Prostate gland (tissue), 2 donors: ENCODE measurements at regions not wholly inside any gene's neighbourhood (a gene's known extent, or its start where the extent isn't known, plus 50 kb on each side); places are given as distances from the start of the nearest gene placed in this dataset.

Experiments used
- POLR2A ChIP-seq: fragments of 450-650 bp; IDR thresholded peaks from one replicate; pipeline ENCODE4 v1.6.1; 2016; ENCODE audit warnings: antibody characterized with exemption, mild to moderate bottlenecking
- POLR2AphosphoS5 ChIP-seq: sonication (generic); formaldehyde crosslinking; IDR thresholded peaks from one replicate; pipeline ENCODE4 v1.6.1; 2017; ENCODE audit warnings: antibody characterized with exemption
- TF ChIP-seq, protein P1 (sequence below), 4 experiments: fragments of 200-600 bp in 2 of 4; fragments of 450-650 bp in 2 of 4; sonication (generic) in 2 of 4; IDR thresholded peaks; 1 replicate in 3 of 4; 2 replicates in 1 of 4; pipeline ENCODE4 v1.5.1; 2016 to 2019; ENCODE audit warnings: antibody characterized with exemption in 4 of 4, mild to moderate bottlenecking in 2 of 4, moderate library complexity in 2 of 4

DNA sequence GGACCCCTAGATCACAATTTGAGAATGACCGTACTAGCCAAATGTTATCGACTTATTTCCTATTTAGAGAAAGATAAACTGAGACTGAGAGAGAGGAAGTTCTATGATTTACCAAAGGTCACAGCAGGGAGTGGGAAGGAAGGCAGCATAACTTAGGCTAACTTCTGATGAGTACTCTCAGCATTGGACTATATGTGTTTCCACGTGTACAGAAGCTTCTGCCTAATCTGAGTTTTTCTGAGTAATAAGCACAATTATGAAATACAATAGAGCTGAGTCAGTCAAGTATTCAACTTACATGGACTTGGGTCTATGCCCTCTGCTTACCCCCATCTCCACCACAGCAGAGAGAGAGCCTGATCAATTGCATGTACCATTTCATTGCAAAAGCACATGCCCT lies 88.1 kb upstream of the HIVEP3 start:
- TF ChIP-seq POLR2A (no peak), POLR2AphosphoS5 (no peak)
- TF ChIP-seq, protein P1, sequence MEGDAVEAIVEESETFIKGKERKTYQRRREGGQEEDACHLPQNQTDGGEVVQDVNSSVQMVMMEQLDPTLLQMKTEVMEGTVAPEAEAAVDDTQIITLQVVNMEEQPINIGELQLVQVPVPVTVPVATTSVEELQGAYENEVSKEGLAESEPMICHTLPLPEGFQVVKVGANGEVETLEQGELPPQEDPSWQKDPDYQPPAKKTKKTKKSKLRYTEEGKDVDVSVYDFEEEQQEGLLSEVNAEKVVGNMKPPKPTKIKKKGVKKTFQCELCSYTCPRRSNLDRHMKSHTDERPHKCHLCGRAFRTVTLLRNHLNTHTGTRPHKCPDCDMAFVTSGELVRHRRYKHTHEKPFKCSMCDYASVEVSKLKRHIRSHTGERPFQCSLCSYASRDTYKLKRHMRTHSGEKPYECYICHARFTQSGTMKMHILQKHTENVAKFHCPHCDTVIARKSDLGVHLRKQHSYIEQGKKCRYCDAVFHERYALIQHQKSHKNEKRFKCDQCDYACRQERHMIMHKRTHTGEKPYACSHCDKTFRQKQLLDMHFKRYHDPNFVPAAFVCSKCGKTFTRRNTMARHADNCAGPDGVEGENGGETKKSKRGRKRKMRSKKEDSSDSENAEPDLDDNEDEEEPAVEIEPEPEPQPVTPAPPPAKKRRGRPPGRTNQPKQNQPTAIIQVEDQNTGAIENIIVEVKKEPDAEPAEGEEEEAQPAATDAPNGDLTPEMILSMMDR (IDR thresholded peaks at IDR 0.05) = no peak
